Gastrocnemius medialis (tissue), 4 donors: ENCODE measurements at regions not wholly inside any gene's neighbourhood (a gene's known extent, or its start where the extent isn't known, plus 50 kb on each side); places are given as distances from the start of the nearest gene placed in this dataset.

ENCODE experiments used
- ATAC-seq, 2 donors: fragments of 150-250 bp; one replicate each; pipeline ENCODE4 v1.9.1; 2016
- DNase-seq, 2 donors: peaks; one replicate each; pipeline ENCODE4 v3.0.0-alpha.2; 2019
- H3K27ac ChIP-seq, 4 donors: fragments of 200-600 bp; sonication (generic); 1 replicate in 1 of 4; 2 replicates in 3 of 4; pipeline ENCODE4 v1.5.1; 2016 to 2018; ENCODE audit warnings: mild to moderate bottlenecking in 2 of 4, moderate library complexity in 1 of 4
- H3K27me3 ChIP-seq, 3 donors: fragments of 200-600 bp; sonication (generic) in 2 of 3; 1 replicate in 1 of 3; 2 replicates in 2 of 3; pipeline versions ENCODE4 v1.5.1 to v1.6.0; 2016 to 2019; ENCODE audit warnings: mild to moderate bottlenecking in 1 of 3, moderate library complexity in 1 of 3
- H3K36me3 ChIP-seq, 2 donors: fragments of 200-600 bp; sonication (generic) in 1 of 2; one replicate each; pipeline ENCODE4 v1.5.1; 2017 to 2018
- H3K4me1 ChIP-seq, 2 donors: fragments of 200-600 bp; sonication (generic) in 1 of 2; one replicate each; pipeline ENCODE4 v1.5.1; 2016 to 2017; ENCODE audit warnings: mild to moderate bottlenecking in 2 of 2
- H3K4me3 ChIP-seq, 4 donors: fragments of 200-600 bp; sonication (generic) in 3 of 4; 1 replicate in 1 of 4; 2 replicates in 3 of 4; pipeline ENCODE4 v1.5.1; 2016 to 2019; ENCODE audit warnings: mild to moderate bottlenecking in 2 of 4
- H3K9me3 ChIP-seq, 3 donors: fragments of 200-600 bp; sonication (generic) in 2 of 3; 1 replicate in 1 of 3; 2 replicates in 2 of 3; pipeline ENCODE4 v1.5.1; 2016 to 2019
- CTCF ChIP-seq, 5 experiments: fragments of 450-650 bp in 3 of 5; fragments of 200-600 bp in 2 of 5; sonication (generic) in 2 of 5; IDR thresholded peaks in 4 of 5; conservative IDR thresholded peaks in 1 of 5; 1 replicate in 4 of 5; 2 replicates in 1 of 5; pipeline ENCODE4 v1.5.1; 2016 to 2019; ENCODE audit warnings: antibody characterized with exemption in 5 of 5, mild to moderate bottlenecking in 3 of 5, moderate library complexity in 3 of 5
- POLR2A ChIP-seq, 2 donors: fragments of 450-650 bp; IDR thresholded peaks; one replicate each; pipeline ENCODE4 v1.6.1; 2017; ENCODE audit warnings: antibody characterized with exemption in 2 of 2, mild to moderate bottlenecking in 2 of 2, moderate library complexity in 2 of 2
- in situ Hi-C, 4 donors: fragments of 200-750 bp; cut with MboI; loops; one replicate each; pipeline versions ENCODE4 v1.15.0 to v1.8.0; 2017; ENCODE audit warnings: low sequenced_read_pairs in 4 of 4
- intact Hi-C: fragments of 100-400 bp; cut with DNase I; formaldehyde crosslinking; loops from one replicate; pipeline ENCODE4 v1.15.1; 2023; ENCODE audit warnings: low total_unique reads

- ATAC-seq (no peak), DNase-seq (no peak)
Measured at GRCh38 chr4:82215039-82215438, 158.8 kb downstream of the HNRNPD start.

GRCh38 chr4:82213485-82214417 is 160.0 kb downstream of the HNRNPD start:
- in situ Hi-C loops: no loop called here

More at GRCh38 chr4:82215039-82215438, 158.8 kb downstream of the HNRNPD start:
- in situ Hi-C loops: no loop called here
- TF ChIP-seq POLR2A (IDR thresholded peaks at IDR 0.05) (no peak), CTCF (IDR thresholded peaks at IDR 0.05 in 4 of 5, conservative IDR thresholded peaks at IDR 0.05 in 1 of 5) (no peak)
- Histone ChIP-seq H3K9me3 (no peaks in the 10 kb centered on the region), H3K36me3 (no peaks in the 10 kb centered on the region), H3K4me3 (no peak overlapping the region), H3K4me1 (no peaks in the 10 kb centered on the region), H3K27ac (no peak overlapping the region), H3K27me3 (no peaks in the 10 kb centered on the region)
- intact Hi-C loops: no loop called here

GRCh38 chr4:82201805-82202641 is 171.8 kb downstream of the HNRNPD start:
- in situ Hi-C loops: no loop called here
- DNase-seq: no peak
- intact Hi-C loops: loop anchor here (10.0 kb wide), 1 partner anchor 797 kb away; no protein-coding TSS in a partner anchor

More at GRCh38 chr4:82213485-82214417, 160.0 kb downstream of the HNRNPD start:
- DNase-seq: no peak
- no peak for ATAC-seq
- Histone ChIP-seq H3K9me3 (no peaks in the 10 kb centered on the region), H3K4me3 (no peak overlapping the region), H3K27ac (no peak overlapping the region), H3K4me1 (no peaks in the 10 kb centered on the region), H3K36me3 (no peaks in the 10 kb centered on the region), H3K27me3 (no peaks in the 10 kb centered on the region)
- no peak for TF ChIP-seq CTCF (IDR thresholded peaks at IDR 0.05 in 4 of 5, conservative IDR thresholded peaks at IDR 0.05 in 1 of 5)
- TF ChIP-seq POLR2A (IDR thresholded peaks at IDR 0.05): no peak
- intact Hi-C loops: no loop called here

GRCh38 chr4:82201303-82201702 is 172.5 kb downstream of the HNRNPD start:
- Histone ChIP-seq H3K9me3 (no peaks in the 10 kb centered on the region), H3K27me3 (no peaks in the 10 kb centered on the region), H3K36me3 (no peaks in the 10 kb centered on the region), H3K27ac (no peak overlapping the region), H3K4me1 (no peaks in the 10 kb centered on the region), H3K4me3 (no peak overlapping the region)
- intact Hi-C loops (loop anchor here (10.0 kb wide), 1 partner anchor 797 kb away; no protein-coding TSS in a partner anchor), in situ Hi-C loops (no loop called here)
- no peak for TF ChIP-seq CTCF (IDR thresholded peaks at IDR 0.05 in 4 of 5, conservative IDR thresholded peaks at IDR 0.05 in 1 of 5)
- no peak for TF ChIP-seq POLR2A (IDR thresholded peaks at IDR 0.05)
- no peak for ATAC-seq
- DNase-seq: no peak

More at GRCh38 chr4:82201805-82202641, 171.8 kb downstream of the HNRNPD start:
- H3K36me3 ChIP-seq: no peaks in the 10 kb centered on the region
- no peaks in the 10 kb centered on the region for H3K27me3 ChIP-seq
- no peaks in the 10 kb centered on the region for H3K4me1 ChIP-seq
- H3K9me3 ChIP-seq: no peaks in the 10 kb centered on the region
- TF ChIP-seq CTCF (IDR thresholded peaks at IDR 0.05 in 4 of 5, conservative IDR thresholded peaks at IDR 0.05 in 1 of 5) (peak in 4 of 5 experiments; percentile 14 to 34 (median 24)), POLR2A (IDR thresholded peaks at IDR 0.05) (no peak)
- no peak for ATAC-seq
- H3K4me3 ChIP-seq: no peak overlapping the region
- no peak overlapping the region for H3K27ac ChIP-seq
